ENCODE measurements at regions not wholly inside any gene's neighbourhood (a gene's known extent, or its start where the extent isn't known, plus 50 kb on each side); places are given as distances from the start of the nearest gene placed in this dataset.

- RAD21 ChIA-PET (ENCODE audit: unreplicated experiment) = no interaction called here
- intact Hi-C loops (cut with micrococcal nuclease; ENCODE audit: unreplicated experiment) = no loop called here
- 57% methylated on average over 17 of the region's 18 CpGs for WGBS (ENCODE audit: insufficient coverage, insufficient replicate concordance, low lambda C conversion rate, missing lambda C conversion rate)
Measured at GRCh38 chr1:5757187-5757805, 234.9 kb downstream of the NPHP4 start.

More at GRCh38 chr1:5757187-5757805, 234.9 kb downstream of the NPHP4 start:
- Histone ChIP-seq H3K4me1 (ENCODE audit: control insufficient read depth, insufficient read depth, low read length) (no peaks in the 10 kb centered on the region), H3K4me2 (ENCODE audit: control insufficient read depth, insufficient read depth) (no peak overlapping the region), H3K9me3 (replicated peaks; ENCODE audit: control insufficient read depth, insufficient read depth, low read length) (no peaks in the 10 kb centered on the region; the same call in 2 of the 3 replicates), H4K20me1 (ENCODE audit: control insufficient read depth, insufficient read depth) (no peaks in the 10 kb centered on the region), H3K36me3 (ENCODE audit: control insufficient read depth in 2 of 2, insufficient read depth in 2 of 2, low read length in 1 of 2) (no peaks in the 10 kb centered on the region), H3K27me3 (replicated peaks in 1 of 2; ENCODE audit: control insufficient read depth in 2 of 2, insufficient read depth in 2 of 2, low read length in 1 of 2) (no peaks in the 10 kb centered on the region; a peak in 1 of 4 replicates), H3K4me3 (no peak overlapping the region), H3K9ac (ENCODE audit: control insufficient read depth, insufficient read depth, low read length) (no peak overlapping the region), H3K79me2 (ENCODE audit: control insufficient read depth, insufficient read depth, low read length) (no peaks in the 10 kb centered on the region), H2AFZ (ENCODE audit: control insufficient read depth, low read depth, low read length) (no peak overlapping the region), H3K27ac (ENCODE audit: control insufficient read depth, insufficient read depth) (no peak overlapping the region)
- DNase-seq (ENCODE audit: low read depth, low spot score) (no peak), ATAC-seq (no peak), FAIRE-seq (no peak)
- POLR2A ChIA-PET = no interaction called here
- CTCF ChIA-PET = no interaction called here
- TF ChIP-seq USF2 (IDR thresholded peaks at IDR 0.05; ENCODE audit: borderline replicate concordance, low read depth, low read length) (no peak), PML (IDR thresholded peaks at IDR 0.05; ENCODE audit: low read length) (no peak), ELK1 (IDR thresholded peaks at IDR 0.05; ENCODE audit: low read depth, low read length) (no peak), TCF7 (IDR thresholded peaks at IDR 0.05; ENCODE audit: borderline replicate concordance) (no peak), SREBF1 (IDR thresholded peaks at IDR 0.05; ENCODE audit: low read length) (no peak), SP1 (IDR thresholded peaks at IDR 0.05; ENCODE audit: low read depth, low read length) (no peak), BCL3 (IDR thresholded peaks at IDR 0.05; ENCODE audit: borderline replicate concordance, insufficient read depth, low read depth, low read length, poor library complexity, severe bottlenecking) (no peak), MYC (IDR thresholded peaks at IDR 0.05; ENCODE audit: insufficient read depth, insufficient read length, insufficient replicate concordance, low read length, severe bottlenecking) (no peak), GABPA (IDR thresholded peaks at IDR 0.05; ENCODE audit: low read depth) (no peak), NR2C2 (IDR thresholded peaks at IDR 0.05; ENCODE audit: borderline replicate concordance, control insufficient read depth, insufficient read length, low read depth) (no peak), CTCF (IDR thresholded peaks at IDR 0.05 in 2 of 3, conservative IDR thresholded peaks at IDR 0.05 in 1 of 3; ENCODE audit: control insufficient read depth in 2 of 3, extremely low read depth in 1 of 3, insufficient read depth in 1 of 3, low read depth in 3 of 3, low read length in 3 of 3) (no peak), LARP7 (IDR thresholded peaks at IDR 0.05) (no peak), CBX3 (IDR thresholded peaks at IDR 0.05; ENCODE audit: borderline replicate concordance, low read depth) (no peak), RFX5 (IDR thresholded peaks at IDR 0.05; ENCODE audit: low read depth, low read length) (no peak), ESRRA (IDR thresholded peaks at IDR 0.05; ENCODE audit: low read length) (no peak), TCF3 (IDR thresholded peaks at IDR 0.05; ENCODE audit: borderline replicate concordance, insufficient read depth, low read depth, low read length) (no peak), SUZ12 (IDR thresholded peaks at IDR 0.05; ENCODE audit: unreplicated experiment) (no peak), ZNF217 (IDR thresholded peaks at IDR 0.05) (no peak), SMAD1 (IDR thresholded peaks at IDR 0.05; ENCODE audit: low read depth, partially characterized antibody) (no peak)
- SMC1A ChIA-PET (ENCODE audit: uncharacterized antibody, unreplicated experiment) = no interaction called here
- in situ Hi-C loops (cut with MboI) = no loop called here
- no TSS peak for BruUV-seq (replicated peaks)
